Tibial artery (tissue), 4 donors: ENCODE measurements at regions not wholly inside any gene's neighbourhood (a gene's known extent, or its start where the extent isn't known, plus 50 kb on each side); places are given as distances from the start of the nearest gene placed in this dataset.

Experiments used
- DNase-seq, 2 donors: peaks; one replicate each; pipeline ENCODE4 v3.0.0-alpha.2; 2019
- H3K27ac ChIP-seq, 2 donors: fragments of 200-600 bp; sonication (generic) in 1 of 2; 1 replicate in 1 of 2; 2 replicates in 1 of 2; pipeline ENCODE4 v1.5.1; 2018 to 2019; ENCODE audit warnings: mild to moderate bottlenecking in 1 of 2
- H3K27me3 ChIP-seq, 2 donors: fragments of 200-600 bp; sonication (generic) in 1 of 2; one replicate each; pipeline versions ENCODE4 v1.5.1 to v1.6.0; 2016 to 2019
- H3K36me3 ChIP-seq, 3 donors: fragments of 200-600 bp; sonication (generic) in 2 of 3; one replicate each; pipeline ENCODE4 v1.5.1; 2016 to 2019; ENCODE audit warnings: mild to moderate bottlenecking in 2 of 3
- H3K4me1 ChIP-seq, 4 donors: fragments of 200-600 bp; sonication (generic) in 2 of 4; 1 replicate in 3 of 4; 2 replicates in 1 of 4; pipeline ENCODE4 v1.5.1; 2016 to 2019
- H3K4me3 ChIP-seq, 2 donors: fragments of 200-600 bp; sonication (generic) in 1 of 2; 1 replicate in 1 of 2; 2 replicates in 1 of 2; pipeline ENCODE4 v1.5.1; 2018 to 2019; ENCODE audit warnings: mild to moderate bottlenecking in 2 of 2
- H3K9me3 ChIP-seq, 3 donors: fragments of 200-600 bp; sonication (generic) in 1 of 3; one replicate each; pipeline ENCODE4 v1.5.1; 2016 to 2019
- intact Hi-C: fragments of 100-400 bp; cut with DNase I; formaldehyde crosslinking; loops from one replicate; pipeline ENCODE4 v1.15.0; 2023; ENCODE audit warnings: low total_unique reads
- TF ChIP-seq, protein P1 (sequence below), 2 experiments: fragments of 200-600 bp in 1 of 2; fragments of 450-650 bp in 1 of 2; IDR thresholded peaks; one replicate each; pipeline ENCODE4 v1.5.1; 2017 to 2019; ENCODE audit warnings: antibody characterized with exemption in 2 of 2, mild to moderate bottlenecking in 1 of 2, moderate library complexity in 1 of 2

- DNase-seq, result no peak
- TF ChIP-seq, protein P1, sequence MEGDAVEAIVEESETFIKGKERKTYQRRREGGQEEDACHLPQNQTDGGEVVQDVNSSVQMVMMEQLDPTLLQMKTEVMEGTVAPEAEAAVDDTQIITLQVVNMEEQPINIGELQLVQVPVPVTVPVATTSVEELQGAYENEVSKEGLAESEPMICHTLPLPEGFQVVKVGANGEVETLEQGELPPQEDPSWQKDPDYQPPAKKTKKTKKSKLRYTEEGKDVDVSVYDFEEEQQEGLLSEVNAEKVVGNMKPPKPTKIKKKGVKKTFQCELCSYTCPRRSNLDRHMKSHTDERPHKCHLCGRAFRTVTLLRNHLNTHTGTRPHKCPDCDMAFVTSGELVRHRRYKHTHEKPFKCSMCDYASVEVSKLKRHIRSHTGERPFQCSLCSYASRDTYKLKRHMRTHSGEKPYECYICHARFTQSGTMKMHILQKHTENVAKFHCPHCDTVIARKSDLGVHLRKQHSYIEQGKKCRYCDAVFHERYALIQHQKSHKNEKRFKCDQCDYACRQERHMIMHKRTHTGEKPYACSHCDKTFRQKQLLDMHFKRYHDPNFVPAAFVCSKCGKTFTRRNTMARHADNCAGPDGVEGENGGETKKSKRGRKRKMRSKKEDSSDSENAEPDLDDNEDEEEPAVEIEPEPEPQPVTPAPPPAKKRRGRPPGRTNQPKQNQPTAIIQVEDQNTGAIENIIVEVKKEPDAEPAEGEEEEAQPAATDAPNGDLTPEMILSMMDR (IDR thresholded peaks at IDR 0.05), result no peak
- no peaks in the 10 kb centered on the region for H3K9me3 ChIP-seq
- no peak overlapping the region for H3K4me3 ChIP-seq
- no peaks in the 10 kb centered on the region for H3K4me1 ChIP-seq
- H3K27ac ChIP-seq, result no peak overlapping the region
- H3K27me3 ChIP-seq, result no peaks in the 10 kb centered on the region
- H3K36me3 ChIP-seq, result no peaks in the 10 kb centered on the region
- intact Hi-C loops, result loop anchor here (10.0 kb wide), 1 partner anchor 174 kb away; the partner anchor contains the start of gene CD47
Measured at GRCh38 chr3:107920538-107920937, 170.3 kb downstream of the CD47 start.

GRCh38 chr3:107919239-107919638, 171.6 kb downstream of the CD47 start:
- no peak overlapping the region for H3K27ac ChIP-seq
- H3K36me3 ChIP-seq, result no peaks in the 10 kb centered on the region
- no peak overlapping the region for H3K4me3 ChIP-seq
- TF ChIP-seq, protein P1 (IDR thresholded peaks at IDR 0.05), result no peak
- no peaks in the 10 kb centered on the region for H3K27me3 ChIP-seq
- intact Hi-C loops, result no loop called here
- no peaks in the 10 kb centered on the region for H3K4me1 ChIP-seq
- no peaks in the 10 kb centered on the region for H3K9me3 ChIP-seq
- no peak for DNase-seq

DNA sequence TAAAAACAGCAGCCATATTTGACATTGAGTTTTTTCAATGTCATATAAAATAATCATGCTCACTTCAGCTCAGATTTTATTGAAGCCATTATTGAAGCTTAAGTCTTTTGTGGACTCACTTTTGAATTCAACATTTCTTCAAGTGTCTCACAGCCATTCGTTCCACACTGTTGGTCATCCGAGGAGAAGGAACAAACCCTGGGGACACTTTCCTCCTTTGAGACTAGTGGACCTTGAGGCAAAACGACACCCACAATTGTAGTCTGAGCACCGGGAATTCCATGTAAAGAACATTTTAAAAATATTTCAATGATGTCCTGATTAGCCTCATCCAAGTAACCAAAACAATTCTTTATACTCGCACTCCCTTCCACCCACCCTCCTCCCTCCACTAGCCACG, 174.7 kb downstream of the CD47 start:
- Histone ChIP-seq H3K4me3 (no peak overlapping the region), H3K4me1 (no peaks in the 10 kb centered on the region), H3K27me3 (no peaks in the 10 kb centered on the region), H3K27ac (no peak overlapping the region), H3K36me3 (no peaks in the 10 kb centered on the region), H3K9me3 (no peaks in the 10 kb centered on the region)
- no peak for DNase-seq
- TF ChIP-seq, protein P1 (IDR thresholded peaks at IDR 0.05), result no peak
- intact Hi-C loops, result no loop called here

- Histone ChIP-seq H3K27me3 (no peaks in the 10 kb centered on the region), H3K9me3 (no peaks in the 10 kb centered on the region), H3K4me3 (no peak overlapping the region), H3K4me1 (no peaks in the 10 kb centered on the region), H3K27ac (no peak overlapping the region), H3K36me3 (no peaks in the 10 kb centered on the region)
- intact Hi-C loops, result no loop called here
- TF ChIP-seq, protein P1 (IDR thresholded peaks at IDR 0.05), result no peak
- DNase-seq, result no peak
Measured at GRCh38 chr3:107915706-107916105, 175.1 kb downstream of the CD47 start.

GRCh38 chr3:107913701-107914100, 177.1 kb downstream of the CD47 start:
- Histone ChIP-seq H3K9me3 (no peaks in the 10 kb centered on the region), H3K4me3 (no peak overlapping the region), H3K27ac (no peak overlapping the region), H3K36me3 (no peaks in the 10 kb centered on the region), H3K4me1 (peaks cover 0 to 6% (median 2%) of the 10 kb centered on the region in 4 donors), H3K27me3 (no peaks in the 10 kb centered on the region)
- intact Hi-C loops, result no loop called here
- TF ChIP-seq, protein P1 (IDR thresholded peaks at IDR 0.05), result no peak
- no peak for DNase-seq
